Osteoblast (primary cell): ENCODE measurements at regions not wholly inside any gene's neighbourhood (a gene's known extent, or its start where the extent isn't known, plus 50 kb on each side); places are given as distances from the start of the nearest gene placed in this dataset.

ENCODE experiments used
- DNase-seq: peaks from one replicate; pipeline ENCODE4 v3.0.0; 2011; ENCODE audit warnings: low spot score, mixed read lengths; ENCODE audit not compliant: insufficient read length; ENCODE audit errors: missing footprints
- H2AFZ ChIP-seq: 2 replicates; pipeline ENCODE4 v1.6.0; 2011; ENCODE audit warnings: mild to moderate bottlenecking, low read length
- H3K27ac ChIP-seq: 2 replicates; pipeline ENCODE4 v1.5.1; 2011; ENCODE audit warnings: mild to moderate bottlenecking, low read depth, low read length, moderate library complexity
- H3K27me3 ChIP-seq: 2 replicates; pipeline ENCODE4 v1.6.0; 2012; ENCODE audit warnings: mild to moderate bottlenecking, control low read depth, inconsistent platforms, low read length, moderate library complexity; ENCODE audit not compliant: insufficient read depth
- H3K36me3 ChIP-seq: 2 replicates; pipeline ENCODE4 v1.5.1; 2011; ENCODE audit warnings: mild to moderate bottlenecking, low read length, control low read depth, moderate library complexity; ENCODE audit not compliant: insufficient read depth
- H3K4me1 ChIP-seq: 2 replicates; pipeline ENCODE4 v1.5.1; 2011; ENCODE audit warnings: mild to moderate bottlenecking, low read length, control low read depth, moderate library complexity; ENCODE audit not compliant: insufficient read depth
- H3K4me2 ChIP-seq: 2 replicates; pipeline ENCODE4 v1.6.0; 2011; ENCODE audit warnings: mild to moderate bottlenecking, low read length; ENCODE audit not compliant: insufficient read depth
- H3K4me3 ChIP-seq: fragments of 200-600 bp; sonication (generic); 3 replicates; pipeline ENCODE4 v1.5.1; 2012; ENCODE audit warnings: mild to moderate bottlenecking, low read length, inconsistent platforms; ENCODE audit not compliant: insufficient read depth
- H3K79me2 ChIP-seq: 2 replicates; pipeline ENCODE4 v1.6.0; 2012; ENCODE audit warnings: mild to moderate bottlenecking, low read length, control low read depth, inconsistent platforms; ENCODE audit not compliant: insufficient read depth
- H3K9me3 ChIP-seq: 2 replicates; pipeline ENCODE4 v1.5.1; 2011; ENCODE audit warnings: low read depth, low read length, control low read depth
- H4K20me1 ChIP-seq: 2 replicates; pipeline ENCODE4 v1.6.0; 2012; ENCODE audit warnings: mild to moderate bottlenecking, low read length, control low read depth; ENCODE audit not compliant: insufficient read depth
- CTCF ChIP-seq: IDR thresholded peaks from 2 replicates; pipeline ENCODE4 v1.5.1; 2011; ENCODE audit warnings: mild to moderate bottlenecking, low read depth, low read length, moderate library complexity; ENCODE audit errors: extremely low read depth

GRCh38 chr10:3366735-3367405 is 194.3 kb upstream of the PITRM1 start:
- TF ChIP-seq CTCF: no peak
- H3K4me1 ChIP-seq: no peaks in the 10 kb centered on the region

GRCh38 chr10:3366043-3366442 is 193.5 kb upstream of the PITRM1 start:
- Histone ChIP-seq H3K79me2 (no peaks in the 10 kb centered on the region), H3K4me3 (no peak overlapping the region), H2AFZ (no peak overlapping the region), H4K20me1 (no peaks in the 10 kb centered on the region), H3K4me2 (no peak overlapping the region), H3K27ac (no peak overlapping the region), H3K36me3 (no peaks in the 10 kb centered on the region), H3K4me1 (no peaks in the 10 kb centered on the region), H3K27me3 (no peaks in the 10 kb centered on the region), H3K9me3 (no peaks in the 10 kb centered on the region)
- no peak for DNase-seq
- no peak for TF ChIP-seq CTCF

More at GRCh38 chr10:3366735-3367405, 194.3 kb upstream of the PITRM1 start:
- Histone ChIP-seq H3K9me3 (no peaks in the 10 kb centered on the region), H4K20me1 (no peaks in the 10 kb centered on the region), H3K27me3 (no peaks in the 10 kb centered on the region), H3K4me2 (no peak overlapping the region), H3K4me3 (no peak overlapping the region), H3K36me3 (no peaks in the 10 kb centered on the region), H3K79me2 (no peaks in the 10 kb centered on the region), H3K27ac (no peak overlapping the region), H2AFZ (no peak overlapping the region)
- DNase-seq: no peak

GRCh38 chr10:3365630-3366029 is 193.0 kb upstream of the PITRM1 start:
- H4K20me1 ChIP-seq: no peaks in the 10 kb centered on the region
- no peaks in the 10 kb centered on the region for H3K4me1 ChIP-seq
- DNase-seq: no peak
- H3K79me2 ChIP-seq: no peaks in the 10 kb centered on the region
- no peak for TF ChIP-seq CTCF
- H3K9me3 ChIP-seq: no peaks in the 10 kb centered on the region
- H3K27me3 ChIP-seq: no peaks in the 10 kb centered on the region
- no peak overlapping the region for H3K27ac ChIP-seq
- H3K4me3 ChIP-seq: no peak overlapping the region
- H3K4me2 ChIP-seq: no peak overlapping the region
- no peak overlapping the region for H2AFZ ChIP-seq
- no peaks in the 10 kb centered on the region for H3K36me3 ChIP-seq

GRCh38 chr10:3364768-3365480 is 192.3 kb upstream of the PITRM1 start:
- no peaks in the 10 kb centered on the region for H3K9me3 ChIP-seq
- no peak overlapping the region for H2AFZ ChIP-seq
- no peak overlapping the region for H3K4me2 ChIP-seq
- H3K4me1 ChIP-seq: no peaks in the 10 kb centered on the region
- no peaks in the 10 kb centered on the region for H3K36me3 ChIP-seq
- peaks cover 2% of the 10 kb centered on the region for H3K27me3 ChIP-seq
- DNase-seq: peak; percentile 52
- no peaks in the 10 kb centered on the region for H4K20me1 ChIP-seq
- no peak overlapping the region for H3K4me3 ChIP-seq
- no peak for TF ChIP-seq CTCF
- H3K27ac ChIP-seq: no peak overlapping the region
- no peaks in the 10 kb centered on the region for H3K79me2 ChIP-seq
